Osteoblast (primary cell): ENCODE measurements at regions not wholly inside any gene's neighbourhood (a gene's known extent, or its start where the extent isn't known, plus 50 kb on each side); places are given as distances from the start of the nearest gene placed in this dataset.

Experiments
- DNase-seq: peaks from one replicate; pipeline ENCODE4 v3.0.0; 2011; ENCODE audit warnings: low spot score, mixed read lengths; ENCODE audit not compliant: insufficient read length; ENCODE audit errors: missing footprints
- H2AFZ ChIP-seq: 2 replicates; pipeline ENCODE4 v1.6.0; 2011; ENCODE audit warnings: mild to moderate bottlenecking, low read length
- H3K27ac ChIP-seq: 2 replicates; pipeline ENCODE4 v1.5.1; 2011; ENCODE audit warnings: mild to moderate bottlenecking, low read depth, low read length, moderate library complexity
- H3K27me3 ChIP-seq: 2 replicates; pipeline ENCODE4 v1.6.0; 2012; ENCODE audit warnings: mild to moderate bottlenecking, control low read depth, inconsistent platforms, low read length, moderate library complexity; ENCODE audit not compliant: insufficient read depth
- H3K36me3 ChIP-seq: 2 replicates; pipeline ENCODE4 v1.5.1; 2011; ENCODE audit warnings: mild to moderate bottlenecking, low read length, control low read depth, moderate library complexity; ENCODE audit not compliant: insufficient read depth
- H3K4me1 ChIP-seq: 2 replicates; pipeline ENCODE4 v1.5.1; 2011; ENCODE audit warnings: mild to moderate bottlenecking, low read length, control low read depth, moderate library complexity; ENCODE audit not compliant: insufficient read depth
- H3K4me2 ChIP-seq: 2 replicates; pipeline ENCODE4 v1.6.0; 2011; ENCODE audit warnings: mild to moderate bottlenecking, low read length; ENCODE audit not compliant: insufficient read depth
- H3K4me3 ChIP-seq: fragments of 200-600 bp; sonication (generic); 3 replicates; pipeline ENCODE4 v1.5.1; 2012; ENCODE audit warnings: mild to moderate bottlenecking, low read length, inconsistent platforms; ENCODE audit not compliant: insufficient read depth
- H3K79me2 ChIP-seq: 2 replicates; pipeline ENCODE4 v1.6.0; 2012; ENCODE audit warnings: mild to moderate bottlenecking, low read length, control low read depth, inconsistent platforms; ENCODE audit not compliant: insufficient read depth
- H3K9me3 ChIP-seq: 2 replicates; pipeline ENCODE4 v1.5.1; 2011; ENCODE audit warnings: low read depth, low read length, control low read depth
- H4K20me1 ChIP-seq: 2 replicates; pipeline ENCODE4 v1.6.0; 2012; ENCODE audit warnings: mild to moderate bottlenecking, low read length, control low read depth; ENCODE audit not compliant: insufficient read depth
- TF ChIP-seq, protein P1 (sequence below): IDR thresholded peaks from 2 replicates; pipeline ENCODE4 v1.5.1; 2011; ENCODE audit warnings: mild to moderate bottlenecking, low read depth, low read length, moderate library complexity; ENCODE audit errors: extremely low read depth

DNA sequence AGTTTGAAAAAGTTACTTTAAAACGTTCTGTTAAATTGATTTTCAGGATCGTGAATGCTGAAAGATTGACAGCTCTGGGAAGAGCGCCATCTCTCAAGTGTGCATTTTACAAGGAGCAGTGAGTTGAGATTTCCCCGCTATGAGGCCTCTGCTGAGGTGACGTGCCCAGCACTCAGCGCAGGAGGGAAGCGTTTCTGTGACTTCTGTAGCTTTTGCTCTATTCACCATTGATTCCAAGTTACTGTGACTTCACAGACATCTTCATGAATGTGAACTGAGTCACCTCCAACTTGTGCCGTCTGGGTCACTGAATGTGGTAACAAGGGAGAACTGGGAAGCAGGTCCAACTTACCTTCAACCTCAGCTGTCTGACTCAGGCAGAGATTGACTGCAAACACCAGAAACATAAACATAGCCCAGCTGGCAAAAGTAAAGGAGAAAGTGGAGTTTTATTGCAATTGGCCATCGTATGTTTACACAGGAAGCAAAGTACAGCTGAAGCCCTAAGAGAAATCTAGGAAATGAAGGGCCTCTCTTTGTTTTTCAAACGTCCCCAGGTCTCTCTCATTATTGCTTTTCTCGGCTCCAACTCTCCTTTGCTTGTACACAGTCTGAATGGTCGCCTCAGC lies 428.8 kb upstream of the CLINT1 start:
- no peak for DNase-seq

DNA sequence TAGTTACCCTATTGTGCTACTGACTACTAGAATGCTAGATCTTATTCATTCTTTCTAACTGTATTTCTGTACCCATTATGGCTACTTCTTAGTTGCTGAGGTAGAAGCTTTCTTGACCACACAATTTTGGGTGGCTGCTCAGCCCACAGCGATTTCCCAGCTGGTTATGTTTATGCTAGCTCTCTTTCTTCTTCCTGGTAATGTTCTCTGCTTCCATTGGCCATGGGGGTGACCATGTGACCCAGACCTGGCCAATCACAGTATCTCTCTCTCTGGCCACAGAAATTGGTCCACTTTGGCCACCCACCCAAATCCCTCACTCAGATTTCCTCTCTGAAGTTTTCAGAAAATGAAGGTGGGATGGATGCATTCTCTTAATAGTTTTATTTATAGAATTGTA lies 427.9 kb upstream of the CLINT1 start:
- no peak overlapping the region for H3K4me2 ChIP-seq
- no peak for DNase-seq
- no peaks in the 10 kb centered on the region for H3K9me3 ChIP-seq
- no peaks in the 10 kb centered on the region for H3K36me3 ChIP-seq
- H4K20me1 ChIP-seq: no peaks in the 10 kb centered on the region
- no peak overlapping the region for H3K4me3 ChIP-seq
- H3K79me2 ChIP-seq: no peaks in the 10 kb centered on the region
- peaks cover 11% of the 10 kb centered on the region for H3K4me1 ChIP-seq
- peaks cover 3% of the 10 kb centered on the region for H3K27me3 ChIP-seq
- TF ChIP-seq, protein P1, sequence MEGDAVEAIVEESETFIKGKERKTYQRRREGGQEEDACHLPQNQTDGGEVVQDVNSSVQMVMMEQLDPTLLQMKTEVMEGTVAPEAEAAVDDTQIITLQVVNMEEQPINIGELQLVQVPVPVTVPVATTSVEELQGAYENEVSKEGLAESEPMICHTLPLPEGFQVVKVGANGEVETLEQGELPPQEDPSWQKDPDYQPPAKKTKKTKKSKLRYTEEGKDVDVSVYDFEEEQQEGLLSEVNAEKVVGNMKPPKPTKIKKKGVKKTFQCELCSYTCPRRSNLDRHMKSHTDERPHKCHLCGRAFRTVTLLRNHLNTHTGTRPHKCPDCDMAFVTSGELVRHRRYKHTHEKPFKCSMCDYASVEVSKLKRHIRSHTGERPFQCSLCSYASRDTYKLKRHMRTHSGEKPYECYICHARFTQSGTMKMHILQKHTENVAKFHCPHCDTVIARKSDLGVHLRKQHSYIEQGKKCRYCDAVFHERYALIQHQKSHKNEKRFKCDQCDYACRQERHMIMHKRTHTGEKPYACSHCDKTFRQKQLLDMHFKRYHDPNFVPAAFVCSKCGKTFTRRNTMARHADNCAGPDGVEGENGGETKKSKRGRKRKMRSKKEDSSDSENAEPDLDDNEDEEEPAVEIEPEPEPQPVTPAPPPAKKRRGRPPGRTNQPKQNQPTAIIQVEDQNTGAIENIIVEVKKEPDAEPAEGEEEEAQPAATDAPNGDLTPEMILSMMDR: no peak
- no peak overlapping the region for H2AFZ ChIP-seq
- no peak overlapping the region for H3K27ac ChIP-seq

More for the DNA sequence above, 428.8 kb upstream of the CLINT1 start:
- H3K4me3 ChIP-seq: no peak overlapping the region
- H2AFZ ChIP-seq: peak overlapping the region; percentile 53
- peak overlapping the region; percentile 24 for H3K4me2 ChIP-seq
- H4K20me1 ChIP-seq: no peaks in the 10 kb centered on the region
- H3K9me3 ChIP-seq: no peaks in the 10 kb centered on the region
- peaks cover 3% of the 10 kb centered on the region for H3K27me3 ChIP-seq
- no peak overlapping the region for H3K27ac ChIP-seq
- H3K4me1 ChIP-seq: peaks cover 11% of the 10 kb centered on the region
- H3K36me3 ChIP-seq: no peaks in the 10 kb centered on the region
- no peaks in the 10 kb centered on the region for H3K79me2 ChIP-seq
- TF ChIP-seq, protein P1: no peak

DNA sequence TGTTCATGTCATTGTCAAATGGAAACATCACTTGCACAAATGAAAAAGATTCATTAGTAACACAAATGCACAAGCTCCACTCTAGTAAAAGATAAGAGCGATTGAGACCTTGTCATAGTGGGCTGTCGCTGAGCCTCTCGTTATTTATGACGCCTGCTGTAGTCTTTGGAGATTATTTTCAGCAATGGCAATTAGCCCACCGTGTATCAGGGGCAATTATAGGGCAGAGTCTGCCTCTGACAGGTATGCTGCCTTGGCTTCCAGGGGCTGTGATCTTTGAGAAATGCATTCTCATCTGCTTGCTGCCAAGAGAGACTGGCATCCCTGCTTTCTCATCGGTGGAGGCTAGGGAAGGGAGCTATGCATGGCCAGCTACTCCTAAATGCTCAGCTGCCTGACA lies 426.8 kb upstream of the CLINT1 start:
- peaks cover 3% of the 10 kb centered on the region for H3K27me3 ChIP-seq
- H3K27ac ChIP-seq: no peak overlapping the region
- peaks cover 11% of the 10 kb centered on the region for H3K4me1 ChIP-seq
- H3K4me3 ChIP-seq: no peak overlapping the region
- H3K4me2 ChIP-seq: no peak overlapping the region
- TF ChIP-seq, protein P1: no peak
- H3K79me2 ChIP-seq: no peaks in the 10 kb centered on the region
- no peaks in the 10 kb centered on the region for H3K9me3 ChIP-seq
- no peaks in the 10 kb centered on the region for H4K20me1 ChIP-seq
- DNase-seq: no peak
- no peaks in the 10 kb centered on the region for H3K36me3 ChIP-seq
- no peak overlapping the region for H2AFZ ChIP-seq

DNA sequence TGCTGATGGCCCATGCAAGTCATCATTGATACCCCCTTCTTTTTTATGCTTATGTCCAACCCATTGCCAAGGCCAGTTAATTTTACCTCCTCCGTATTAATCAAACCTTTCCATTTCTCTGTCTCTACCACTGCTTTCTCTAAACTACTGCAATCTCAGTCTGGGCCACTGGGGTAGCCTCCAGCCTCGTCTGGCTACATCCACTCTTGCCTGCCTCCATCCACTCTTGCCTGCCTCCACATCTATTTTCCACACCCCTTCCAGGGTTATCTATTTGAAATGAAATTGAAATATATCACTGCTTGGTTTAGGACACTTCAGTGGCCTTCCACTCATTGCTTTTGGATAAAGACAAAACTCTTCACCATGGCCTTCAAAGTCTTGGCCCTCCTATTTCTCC lies 425.3 kb upstream of the CLINT1 start:
- Histone ChIP-seq H3K36me3 (no peaks in the 10 kb centered on the region), H3K27ac (no peak overlapping the region), H3K4me3 (no peak overlapping the region), H3K9me3 (no peaks in the 10 kb centered on the region), H2AFZ (no peak overlapping the region), H3K4me2 (no peak overlapping the region), H3K4me1 (peaks cover 11% of the 10 kb centered on the region), H3K79me2 (no peaks in the 10 kb centered on the region), H3K27me3 (no peaks in the 10 kb centered on the region), H4K20me1 (no peaks in the 10 kb centered on the region)
- TF ChIP-seq, protein P1: no peak
- DNase-seq: no peak
